HG02610 (cell line): ENCODE measurements at regions not wholly inside any gene's neighbourhood (a gene's known extent, or its start where the extent isn't known, plus 50 kb on each side); places are given as distances from the start of the nearest gene placed in this dataset.

Experiments used
- ATAC-seq: cut with Tn5 transposase; IDR thresholded peaks from one replicate; pipeline ENCODE4 v1.9.1; 2021; ENCODE audit warnings: mild to moderate bottlenecking, moderate library complexity; ENCODE audit not compliant: unreplicated experiment

- ATAC-seq: no peak
Measured at GRCh38 chr7:32266932-32267475, 196.8 kb upstream of the PDE1C start.

GRCh38 chr7:32264702-32265284 lies 194.6 kb upstream of the PDE1C start:
- ATAC-seq: no peak

GRCh38 chr7:32263611-32264010 lies 193.4 kb upstream of the PDE1C start:
- no peak for ATAC-seq

- no peak for ATAC-seq
Measured at GRCh38 chr7:32262315-32262714, 192.1 kb upstream of the PDE1C start.

- ATAC-seq: peak; percentile 97
Measured at GRCh38 chr7:32259931-32260596, 189.9 kb upstream of the PDE1C start.

GRCh38 chr7:32258265-32258664 lies 188.1 kb upstream of the PDE1C start:
- no peak for ATAC-seq

GRCh38 chr7:32257621-32258020 lies 187.4 kb upstream of the PDE1C start:
- ATAC-seq: no peak

- ATAC-seq: no peak
Measured at GRCh38 chr7:32256811-32257210, 186.6 kb upstream of the PDE1C start.

- ATAC-seq: no peak
Measured at GRCh38 chr7:32256376-32256775, 186.2 kb upstream of the PDE1C start.

- peak; percentile 24 for ATAC-seq
Measured at GRCh38 chr7:32255036-32255435, 184.8 kb upstream of the PDE1C start.

- no peak for ATAC-seq
Measured at GRCh38 chr7:32253299-32253698, 183.1 kb upstream of the PDE1C start.

- ATAC-seq: no peak
Measured at GRCh38 chr7:32251659-32252058, 181.5 kb upstream of the PDE1C start.

GRCh38 chr7:32250471-32251260 lies 180.5 kb upstream of the PDE1C start:
- ATAC-seq: no peak

GRCh38 chr7:32250003-32250402 lies 179.8 kb upstream of the PDE1C start:
- ATAC-seq: no peak

- ATAC-seq: no peak
Measured at GRCh38 chr7:32248522-32248921, 178.3 kb upstream of the PDE1C start.

GRCh38 chr7:32244806-32245345 lies 174.7 kb upstream of the PDE1C start:
- ATAC-seq: no peak

- no peak for ATAC-seq
Measured at GRCh38 chr7:32243687-32244290, 173.6 kb upstream of the PDE1C start.

GRCh38 chr7:32242436-32242835 lies 172.2 kb upstream of the PDE1C start:
- ATAC-seq: no peak

GRCh38 chr7:32241636-32242035 lies 171.4 kb upstream of the PDE1C start:
- no peak for ATAC-seq

- no peak for ATAC-seq
Measured at GRCh38 chr7:32239764-32240163, 169.6 kb upstream of the PDE1C start.

GRCh38 chr7:32228601-32229000 lies 158.4 kb upstream of the PDE1C start:
- ATAC-seq: no peak
